Stimulated activated CD4-positive, alpha-beta T cell treated with anti-CD3 and anti-CD28 coated beads, Interleukin-12 subunit alpha, Interleukin-12 subunit beta, amount 100 ng/mL, for 48 hours (primary cell): ENCODE measurements at regions not wholly inside any gene's neighbourhood (a gene's known extent, or its start where the extent isn't known, plus 50 kb on each side); places are given as distances from the start of the nearest gene placed in this dataset.

Source experiments
- DNase-seq, 3 donors: peaks; one replicate each; pipeline ENCODE4 v3.0.0-alpha.2; 2020; ENCODE audit warnings: low read depth in 2 of 3, low spot score in 1 of 3

DNA sequence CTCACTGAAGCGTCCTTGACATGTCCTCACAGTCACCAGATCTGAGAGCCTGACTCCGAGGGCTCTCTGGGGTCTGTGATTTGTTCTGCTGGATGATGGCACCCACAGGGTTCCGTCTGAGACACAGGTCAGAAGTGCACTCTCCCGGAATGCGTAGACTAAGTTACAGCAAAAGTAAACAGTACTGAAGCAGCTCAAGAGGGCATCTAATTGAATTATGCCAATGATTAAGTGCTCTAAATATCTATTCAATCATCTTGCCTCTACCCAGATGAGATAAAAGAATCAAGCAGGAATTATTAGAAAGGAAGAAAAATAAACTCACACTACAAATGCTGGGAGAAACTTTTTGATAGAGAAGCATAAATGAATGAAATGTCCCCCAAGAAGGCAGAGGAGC, 544.1 kb downstream of the SOX11 start:
- no peak for DNase-seq

DNA sequence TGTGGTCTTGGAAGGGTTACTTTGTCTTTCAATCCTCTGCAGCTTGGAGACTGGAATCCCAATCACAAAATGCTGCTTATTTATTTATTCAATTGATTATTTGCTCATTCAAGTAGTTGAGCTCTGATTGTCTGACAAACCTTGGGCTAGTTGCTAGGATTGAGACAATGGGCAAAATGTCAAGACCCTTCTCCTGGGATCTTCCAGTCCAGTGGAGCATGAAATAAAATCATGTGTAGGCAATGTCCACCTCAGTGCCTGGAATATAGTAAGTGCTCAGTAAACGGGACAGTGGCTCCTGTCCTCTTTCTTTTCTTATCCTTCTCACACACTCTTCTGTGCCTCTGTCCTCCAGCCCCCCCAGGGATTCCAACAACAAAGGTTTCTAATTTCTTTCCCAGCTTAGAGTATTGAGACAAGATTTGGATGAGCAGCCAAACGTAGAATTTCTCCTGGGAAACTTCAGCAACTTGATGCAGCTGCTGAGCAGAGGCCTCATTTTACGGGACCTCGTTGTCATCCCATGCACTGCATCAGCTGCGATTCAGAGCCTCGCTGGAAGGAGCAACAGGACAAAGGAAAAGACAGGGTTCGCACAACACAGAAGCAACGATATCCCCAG, 545.0 kb downstream of the SOX11 start:
- no peak for DNase-seq

- DNase-seq: no peak
Measured at GRCh38 chr2:6249557-6249956, 557.4 kb downstream of the SOX11 start.

GRCh38 chr2:6254441-6254840, 562.3 kb downstream of the SOX11 start:
- DNase-seq: no peak

DNA sequence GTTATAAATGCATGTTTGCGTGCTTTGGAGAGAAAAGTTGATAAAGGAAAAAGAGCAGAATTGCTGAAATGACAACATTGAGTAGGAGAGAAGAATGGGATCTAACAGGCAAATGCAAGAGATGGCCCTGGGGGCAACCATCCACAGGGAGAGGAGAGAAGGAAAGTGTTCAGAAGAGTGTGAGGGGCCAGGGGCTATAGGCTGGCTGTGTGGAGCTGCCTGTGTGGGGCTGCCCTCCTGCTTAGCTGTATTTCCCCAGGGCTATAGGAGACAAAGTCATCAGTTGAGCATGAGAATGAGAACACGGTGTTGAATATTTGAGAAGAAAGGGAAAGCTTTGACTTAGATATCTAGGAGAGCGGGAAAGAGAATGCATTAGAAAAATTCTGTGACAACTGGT, 572.0 kb downstream of the SOX11 start:
- no peak for DNase-seq

GRCh38 chr2:6281524-6281923, 584.2 kb downstream of the CMPK2 start:
- DNase-seq: no peak

DNA sequence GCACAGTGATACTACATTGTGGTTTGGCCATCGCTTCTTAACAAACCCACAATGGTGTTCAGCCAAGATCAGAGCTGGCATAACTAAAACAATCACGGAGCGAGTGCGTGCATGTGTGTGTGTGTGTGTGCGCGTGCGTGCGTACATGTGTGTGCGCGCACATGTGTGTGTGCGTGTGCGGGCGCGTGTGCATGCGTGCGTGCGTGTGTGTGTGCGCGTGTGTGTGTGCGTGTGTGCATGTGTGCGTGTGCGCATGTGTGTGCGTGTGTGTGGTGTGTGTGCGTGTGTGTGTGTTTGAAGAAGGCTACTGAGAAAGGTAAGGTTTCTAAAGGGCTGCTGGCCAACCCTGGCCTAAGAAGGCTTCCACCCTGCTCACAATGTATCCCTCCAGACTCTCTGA, 582.4 kb downstream of the CMPK2 start:
- DNase-seq: no peak

GRCh38 chr2:6287406-6287805, 578.3 kb downstream of the CMPK2 start:
- DNase-seq: no peak

DNA sequence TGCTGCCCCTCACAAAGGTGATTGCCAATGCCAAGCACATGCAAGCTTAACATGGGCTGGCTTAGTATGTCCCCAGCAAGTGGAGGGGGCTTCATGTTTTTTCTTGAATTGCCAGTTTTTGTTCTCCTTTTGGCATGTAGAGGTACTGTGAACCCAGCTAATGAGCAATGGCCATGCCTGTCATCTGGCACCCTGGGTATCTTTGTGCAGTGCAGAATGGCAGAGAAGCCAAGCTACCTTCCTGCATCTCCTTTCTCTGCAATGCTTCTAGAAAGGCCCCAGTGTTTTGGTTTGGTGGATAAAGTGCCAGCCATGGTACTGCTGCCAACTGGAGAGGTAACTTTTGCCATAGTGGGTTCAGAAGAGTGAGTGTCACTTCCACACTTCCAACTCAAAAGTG, 576.9 kb downstream of the CMPK2 start:
- DNase-seq: no peak

DNA sequence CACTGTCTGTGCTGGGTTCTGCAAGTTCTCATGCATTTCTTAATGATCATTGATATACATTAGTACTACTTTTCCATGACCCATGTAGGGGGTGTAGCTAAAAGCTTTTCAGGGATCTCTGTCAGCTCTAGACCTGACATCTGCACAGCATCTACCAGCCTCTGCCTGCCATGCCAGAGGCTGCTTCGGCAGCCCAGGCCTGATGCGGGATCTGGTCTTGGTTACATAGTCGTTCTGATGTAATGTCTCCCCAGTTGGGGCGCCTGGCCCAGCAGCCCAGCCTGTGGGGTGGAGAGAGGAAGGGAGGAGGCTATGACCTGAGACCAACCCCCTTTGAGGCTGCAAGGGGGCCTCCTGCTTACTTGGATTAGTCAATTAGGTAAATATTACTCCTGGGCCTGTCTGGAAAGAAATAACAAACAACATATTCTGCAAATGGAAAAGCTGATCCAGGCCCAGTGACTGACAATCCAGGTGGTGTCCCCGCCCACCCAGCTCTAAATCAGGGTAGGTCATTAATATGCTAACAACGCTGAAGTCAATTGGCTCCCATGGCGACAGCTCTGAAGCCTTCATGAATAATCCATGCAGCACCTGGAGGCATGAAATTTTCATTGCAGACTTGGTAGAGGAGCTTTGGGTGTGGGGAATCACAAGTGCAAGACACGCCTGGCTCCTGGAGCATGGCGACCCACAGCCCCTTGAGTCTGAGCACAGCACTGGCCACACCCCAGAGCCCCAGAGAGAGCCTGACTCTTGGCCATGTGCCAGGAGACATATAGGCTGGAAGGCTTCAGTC, 575.3 kb downstream of the CMPK2 start:
- no peak for DNase-seq

DNA sequence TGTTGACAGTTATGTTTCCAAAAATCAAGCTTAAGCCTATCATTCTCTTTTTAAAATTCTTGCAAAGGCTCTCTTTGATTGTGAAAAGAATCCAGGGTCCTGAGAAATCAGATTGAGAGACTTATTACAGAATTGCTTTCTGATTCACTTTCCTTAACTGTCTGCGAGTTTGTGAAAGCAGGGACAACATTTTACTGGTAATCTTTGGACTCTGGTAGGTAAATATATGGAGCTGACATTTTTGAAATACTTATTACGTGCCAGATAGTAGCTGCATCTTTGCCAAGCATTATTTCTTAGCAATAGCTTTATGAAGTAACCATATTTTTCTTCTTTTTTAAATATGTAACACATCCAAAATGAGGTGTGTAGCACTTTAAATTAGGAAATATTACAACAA, 570.9 kb downstream of the CMPK2 start:
- no peak for DNase-seq

GRCh38 chr2:6297238-6297637, 568.5 kb downstream of the CMPK2 start:
- no peak for DNase-seq

- DNase-seq: no peak
Measured at GRCh38 chr2:6301426-6301825, 564.3 kb downstream of the CMPK2 start.

GRCh38 chr2:6308986-6309385, 556.7 kb downstream of the CMPK2 start:
- no peak for DNase-seq

- DNase-seq: no peak
Measured at GRCh38 chr2:6309415-6310255, 556.1 kb downstream of the CMPK2 start.

DNA sequence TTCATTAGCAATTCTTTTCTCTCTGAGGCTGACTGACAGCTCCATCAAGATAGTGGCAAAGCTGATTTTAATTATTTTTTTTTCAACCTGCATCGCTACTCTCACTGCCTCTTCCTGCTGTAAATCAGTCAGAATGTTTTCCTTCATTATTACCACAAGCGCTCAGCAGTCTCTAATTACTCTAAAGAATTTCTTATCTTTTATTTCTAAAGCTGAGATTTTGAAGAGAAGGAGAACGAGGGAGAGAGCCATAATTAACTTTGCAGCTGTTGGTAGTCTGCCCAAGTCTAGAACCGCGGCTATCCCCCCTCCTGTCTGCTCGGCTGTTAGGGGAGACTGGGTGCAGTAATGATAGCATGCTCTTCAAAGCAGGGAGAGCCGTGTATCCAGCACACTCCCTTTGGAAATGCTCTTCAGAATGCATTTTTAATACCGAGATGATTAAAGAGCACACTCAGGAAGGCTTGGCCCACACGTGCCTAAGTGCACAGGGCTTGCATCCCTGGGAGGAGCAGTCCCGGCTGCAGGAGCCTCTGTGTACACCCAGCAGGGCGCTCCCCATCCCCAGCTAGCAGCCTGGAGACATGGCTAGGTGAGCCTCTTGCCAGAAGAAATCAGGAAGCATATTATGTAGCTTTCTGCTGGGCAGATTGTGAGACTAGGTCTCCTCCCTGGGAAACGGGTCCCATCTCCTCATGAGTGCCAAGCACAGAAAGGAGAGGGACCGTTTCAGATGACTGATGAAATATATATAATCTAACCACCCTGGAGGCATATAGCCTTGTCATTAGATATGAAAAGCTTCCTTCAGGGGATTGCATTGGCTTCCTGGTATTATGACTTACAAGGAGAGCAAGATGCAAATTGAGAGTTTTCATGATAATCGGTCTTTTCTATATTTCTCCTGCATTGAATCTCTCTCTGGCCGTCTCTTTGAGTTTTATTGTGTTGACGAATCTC, 555.2 kb downstream of the CMPK2 start:
- DNase-seq: no peak

DNA sequence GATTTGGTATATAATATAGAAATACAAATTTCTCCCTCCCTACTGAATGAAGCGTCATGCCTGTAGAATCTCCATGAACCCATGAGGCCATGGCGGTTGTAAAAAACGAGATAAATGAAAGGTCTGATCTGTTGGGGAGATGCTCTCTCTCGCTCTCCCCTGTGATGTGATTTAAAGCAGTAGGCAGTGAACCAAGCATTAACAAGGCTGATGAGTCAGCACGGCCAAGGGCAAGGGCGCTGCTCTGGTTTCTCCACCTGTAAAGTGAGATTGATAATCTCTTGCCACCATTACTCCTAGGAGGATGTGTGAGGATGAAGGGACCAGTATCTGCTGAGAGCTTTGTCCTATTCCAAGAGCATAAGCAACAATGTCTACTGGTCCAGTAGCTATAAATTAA, 553.3 kb downstream of the CMPK2 start:
- no peak for DNase-seq

GRCh38 chr2:6314218-6314960, 551.3 kb downstream of the CMPK2 start:
- no peak for DNase-seq

- DNase-seq: no peak
Measured at GRCh38 chr2:6325616-6326015, 540.1 kb downstream of the CMPK2 start.

DNA sequence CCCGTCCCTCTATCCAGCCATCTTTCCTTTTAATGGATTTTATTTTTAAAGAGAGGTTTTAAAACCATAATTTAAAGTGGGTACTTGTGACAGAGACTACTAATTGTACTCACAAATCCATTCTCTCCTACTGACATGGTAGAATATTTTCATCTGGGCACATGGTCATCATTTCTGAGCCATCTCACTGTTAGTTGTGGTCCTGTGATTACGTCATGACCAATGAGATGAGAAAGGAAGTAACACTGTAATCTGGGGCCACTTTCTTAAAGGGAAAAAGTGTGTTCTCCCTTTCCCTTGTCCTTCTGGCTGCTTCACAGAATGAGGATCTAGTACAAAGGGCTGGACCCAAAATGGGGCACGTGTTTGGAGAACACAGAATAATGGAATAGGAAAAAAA, 538.7 kb downstream of the CMPK2 start:
- DNase-seq: no peak
